GM19467 (cell line): ENCODE measurements at regions not wholly inside any gene's neighbourhood (a gene's known extent, or its start where the extent isn't known, plus 50 kb on each side); places are given as distances from the start of the nearest gene placed in this dataset.

Experiments
- ATAC-seq: cut with Tn5 transposase; IDR thresholded peaks from one replicate; pipeline ENCODE4 v1.9.1; 2021; ENCODE audit warnings: mild to moderate bottlenecking, moderate library complexity; ENCODE audit not compliant: unreplicated experiment

GRCh38 chr2:144893464-144893863, 373.5 kb upstream of the ZEB2 start:
- ATAC-seq = no peak

GRCh38 chr2:144890828-144891227, 370.9 kb upstream of the ZEB2 start:
- peak; percentile 51 for ATAC-seq

GRCh38 chr2:144889348-144889747, 369.4 kb upstream of the ZEB2 start:
- no peak for ATAC-seq

GRCh38 chr2:144886862-144887261, 366.9 kb upstream of the ZEB2 start:
- ATAC-seq = no peak

GRCh38 chr2:144877893-144878292, 358.0 kb upstream of the ZEB2 start:
- no peak for ATAC-seq

GRCh38 chr2:144876013-144876412, 356.1 kb upstream of the ZEB2 start:
- ATAC-seq = no peak

GRCh38 chr2:144875290-144875969, 355.5 kb upstream of the ZEB2 start:
- ATAC-seq = no peak

GRCh38 chr2:144865670-144866069, 345.8 kb upstream of the ZEB2 start:
- no peak for ATAC-seq

- ATAC-seq = no peak
These were observed 339.8 kb upstream of the ZEB2 start for GRCh38 chr2:144859716-144860115.

- no peak for ATAC-seq
These were observed 338.3 kb upstream of the ZEB2 start for GRCh38 chr2:144858211-144858610.

GRCh38 chr2:144854596-144854995, 334.7 kb upstream of the ZEB2 start:
- no peak for ATAC-seq

GRCh38 chr2:144849612-144850011, 329.7 kb upstream of the ZEB2 start:
- ATAC-seq = no peak

- no peak for ATAC-seq
These were observed 328.5 kb upstream of the ZEB2 start for GRCh38 chr2:144848423-144848822.

- ATAC-seq = no peak
These were observed 327.6 kb upstream of the ZEB2 start for GRCh38 chr2:144847347-144848080.

- ATAC-seq = no peak
These were observed 316.9 kb upstream of the ZEB2 start for GRCh38 chr2:144836635-144837350.

- no peak for ATAC-seq
These were observed 315.9 kb upstream of the ZEB2 start for GRCh38 chr2:144835634-144836350.

- no peak for ATAC-seq
These were observed 315.2 kb upstream of the ZEB2 start for GRCh38 chr2:144834998-144835633.

- no peak for ATAC-seq
These were observed 314.4 kb upstream of the ZEB2 start for GRCh38 chr2:144834363-144834762.

GRCh38 chr2:144833075-144833637, 313.2 kb upstream of the ZEB2 start:
- ATAC-seq = no peak

- ATAC-seq = no peak
These were observed 312.1 kb upstream of the ZEB2 start for GRCh38 chr2:144832048-144832447.
